GM18508 (cell line): ENCODE measurements at regions not wholly inside any gene's neighbourhood (a gene's known extent, or its start where the extent isn't known, plus 50 kb on each side); places are given as distances from the start of the nearest gene placed in this dataset.

Experiments used
- ATAC-seq: cut with Tn5 transposase; IDR thresholded peaks from one replicate; pipeline ENCODE4 v1.9.1; 2021; ENCODE audit warnings: moderate number of reproducible peaks; ENCODE audit not compliant: insufficient read depth, unreplicated experiment

- ATAC-seq, result no peak
These were observed 573.8 kb upstream of the CDH9 start for GRCh38 chr5:27612161-27612560.

- ATAC-seq, result no peak
These were observed 570.6 kb upstream of the CDH9 start for GRCh38 chr5:27608992-27609391.

- no peak for ATAC-seq
These were observed 560.2 kb upstream of the CDH9 start for GRCh38 chr5:27598576-27598975.

- ATAC-seq, result no peak
These were observed 555.8 kb upstream of the CDH9 start for GRCh38 chr5:27594141-27594540.

GRCh38 chr5:27592231-27592630 lies 553.8 kb upstream of the CDH9 start:
- ATAC-seq, result no peak

GRCh38 chr5:27590503-27590902 lies 552.1 kb upstream of the CDH9 start:
- ATAC-seq, result no peak

GRCh38 chr5:27578279-27578678 lies 539.9 kb upstream of the CDH9 start:
- no peak for ATAC-seq

- ATAC-seq, result no peak
These were observed 533.3 kb upstream of the CDH9 start for GRCh38 chr5:27571681-27572080.

GRCh38 chr5:27568811-27569210 lies 530.4 kb upstream of the CDH9 start:
- ATAC-seq, result no peak

GRCh38 chr5:27561408-27561807 lies 523.0 kb upstream of the CDH9 start:
- ATAC-seq, result no peak

GRCh38 chr5:27548484-27548883 lies 510.1 kb upstream of the CDH9 start:
- no peak for ATAC-seq

- ATAC-seq, result no peak
These were observed 496.7 kb upstream of the CDH9 start for GRCh38 chr5:27535031-27535557.

GRCh38 chr5:27532305-27532704 lies 493.9 kb upstream of the CDH9 start:
- ATAC-seq, result no peak

- no peak for ATAC-seq
These were observed 486.1 kb upstream of the CDH9 start for GRCh38 chr5:27524515-27524914.

GRCh38 chr5:27523629-27524028 lies 485.2 kb upstream of the CDH9 start:
- ATAC-seq, result no peak

- ATAC-seq, result no peak
These were observed 478.1 kb upstream of the CDH9 start for GRCh38 chr5:27516437-27516836.

- ATAC-seq, result no peak
These were observed 472.7 kb upstream of the CDH9 start for GRCh38 chr5:27511061-27511460.

GRCh38 chr5:27503813-27504212 lies 465.4 kb upstream of the CDH9 start:
- no peak for ATAC-seq

GRCh38 chr5:27502236-27502635 lies 463.9 kb upstream of the CDH9 start:
- ATAC-seq, result no peak

GRCh38 chr5:27497491-27497890 lies 459.1 kb upstream of the CDH9 start:
- ATAC-seq, result no peak

- no peak for ATAC-seq
These were observed 456.5 kb upstream of the CDH9 start for GRCh38 chr5:27494887-27495286.

- no peak for ATAC-seq
These were observed 453.5 kb upstream of the CDH9 start for GRCh38 chr5:27491746-27492439.
